ENCODE measurements at regions not wholly inside any gene's neighbourhood (a gene's known extent, or its start where the extent isn't known, plus 50 kb on each side); places are given as distances from the start of the nearest gene placed in this dataset.

DNA sequence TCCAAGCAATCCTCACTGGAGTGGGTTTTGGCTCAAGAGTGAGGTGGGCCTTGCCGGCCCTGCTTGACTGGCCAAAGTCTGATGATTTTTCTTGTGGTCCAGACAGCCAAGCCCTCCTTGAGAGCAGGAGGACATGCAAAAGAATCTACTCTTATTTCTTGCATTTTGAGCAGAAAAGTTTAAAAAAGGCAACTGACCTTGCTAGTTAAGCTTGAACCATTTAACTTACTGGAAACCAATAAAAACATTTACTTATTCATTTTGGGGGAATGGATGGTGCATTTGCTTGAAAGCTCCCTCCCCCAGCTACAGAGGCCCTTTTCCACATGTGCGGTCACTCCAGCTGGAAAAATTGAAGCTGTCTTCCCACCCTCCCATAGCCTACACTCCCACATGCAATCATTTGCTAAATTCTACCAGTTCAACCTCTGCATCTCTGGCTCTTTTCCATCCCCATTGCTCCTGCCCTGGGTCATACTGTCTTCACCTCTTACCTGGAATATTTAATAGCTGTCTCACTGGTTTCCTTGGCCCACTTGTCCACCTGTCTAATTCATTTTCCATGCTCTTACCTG is 527.9 kb downstream of the DHX35 start:
- no peak for DNase-seq (ENCODE audit: low spot score)

DNA sequence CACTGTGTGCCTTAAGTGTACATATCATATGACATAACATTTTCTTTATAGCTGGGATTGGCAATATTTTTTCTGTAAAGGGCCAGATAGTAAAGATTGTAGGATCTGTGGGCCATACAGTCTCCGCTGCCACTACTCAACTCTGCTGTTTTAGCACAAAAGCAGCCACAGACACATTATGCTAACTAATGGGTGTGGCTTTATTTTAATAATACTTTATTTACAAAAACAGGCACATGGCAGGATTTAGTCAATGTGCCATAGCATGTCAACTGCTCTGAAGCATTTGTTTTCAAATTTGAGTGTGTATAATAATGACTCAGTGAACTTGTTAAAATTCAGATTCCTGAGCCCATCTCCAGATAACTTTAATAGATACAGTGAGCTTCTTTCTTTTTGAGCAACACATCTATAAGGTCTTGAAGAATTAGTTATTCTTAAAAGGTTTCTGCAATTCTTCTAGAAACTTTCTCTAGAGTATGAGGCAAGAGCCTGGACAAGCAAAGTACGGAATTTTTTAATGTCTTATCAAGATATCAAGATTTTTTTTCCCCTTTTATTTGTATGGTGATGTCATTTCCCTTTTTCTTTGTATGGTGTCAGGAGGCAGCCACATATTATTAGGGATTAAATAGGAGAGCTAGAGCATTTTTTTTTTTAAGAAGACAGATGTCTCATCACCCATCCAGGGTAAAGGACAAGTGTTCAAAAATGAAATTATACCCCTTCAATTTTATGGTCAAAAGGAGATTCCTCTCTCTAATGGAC is 518.3 kb downstream of the DHX35 start:
- no peak for DNase-seq (ENCODE audit: low spot score)

DNA sequence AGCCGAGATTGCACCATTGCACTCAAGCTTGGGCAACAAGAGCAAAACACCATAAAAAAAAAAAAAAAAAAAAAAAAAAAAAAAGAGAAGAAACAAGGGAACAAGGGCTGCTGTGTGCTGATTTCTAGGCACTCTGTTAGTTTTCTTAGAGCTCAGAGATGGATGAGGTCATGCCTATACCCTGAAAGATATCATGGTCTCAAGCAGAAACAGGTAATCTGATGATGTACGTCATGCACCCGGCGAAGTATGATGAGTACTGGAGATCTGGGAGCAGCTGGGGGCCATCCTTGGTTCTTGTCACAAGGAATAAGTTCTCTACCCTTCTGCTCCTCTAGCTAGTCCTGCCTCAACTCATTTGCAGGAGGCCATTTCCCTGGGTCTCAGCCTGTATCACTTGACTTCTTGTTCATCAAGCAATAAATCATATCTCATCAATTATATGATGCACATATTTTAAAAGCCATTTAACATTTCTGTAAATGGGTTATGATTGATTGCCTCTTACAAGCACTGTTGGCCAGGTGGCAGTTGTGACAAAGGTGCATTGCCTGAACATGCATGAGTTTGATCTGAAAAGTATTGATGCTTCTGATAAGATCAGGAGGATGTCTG is 517.2 kb downstream of the DHX35 start:
- no peak for DNase-seq (ENCODE audit: low spot score)

DNA sequence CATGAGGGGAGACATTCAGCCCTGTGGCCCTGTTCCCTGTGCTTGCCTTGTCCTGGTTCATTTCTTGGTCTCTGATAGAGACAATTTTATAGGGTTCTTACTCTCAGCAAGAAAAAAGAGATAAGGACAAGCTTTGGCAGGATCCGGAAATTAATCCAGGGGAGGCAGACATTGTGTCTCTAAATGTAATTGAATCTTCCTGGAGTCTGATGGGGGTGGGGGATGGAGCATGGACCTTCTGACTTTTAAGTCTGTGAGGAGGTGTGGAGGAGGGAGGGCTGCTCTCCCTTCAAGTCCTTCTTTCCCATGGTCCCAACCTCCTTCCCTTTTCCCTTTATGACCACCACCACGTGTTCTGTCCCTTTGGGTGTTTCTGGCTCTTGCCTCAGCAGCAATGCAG is 512.7 kb downstream of the DHX35 start:
- no peak for DNase-seq (ENCODE audit: low spot score)

DNA sequence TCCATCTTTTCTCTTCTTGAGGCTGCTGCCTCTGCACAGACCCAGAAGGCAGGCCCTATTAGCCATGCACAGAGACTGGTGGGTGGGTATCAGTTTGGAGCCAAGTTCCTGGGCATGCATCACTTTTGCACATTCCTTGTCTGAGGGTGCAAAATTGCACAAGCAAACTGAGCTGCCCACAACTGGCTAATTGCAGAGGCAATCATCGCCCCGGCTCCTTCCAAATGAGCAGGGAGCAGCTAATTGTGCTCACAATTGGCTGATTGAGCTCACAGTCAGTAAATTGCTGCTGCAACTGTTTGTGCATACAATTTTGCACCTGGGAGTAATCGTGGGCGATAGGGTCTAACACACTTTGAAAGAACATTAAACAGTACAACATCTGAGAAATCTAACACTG is 511.4 kb downstream of the DHX35 start:
- DNase-seq (ENCODE audit: low spot score) = no peak

DNA sequence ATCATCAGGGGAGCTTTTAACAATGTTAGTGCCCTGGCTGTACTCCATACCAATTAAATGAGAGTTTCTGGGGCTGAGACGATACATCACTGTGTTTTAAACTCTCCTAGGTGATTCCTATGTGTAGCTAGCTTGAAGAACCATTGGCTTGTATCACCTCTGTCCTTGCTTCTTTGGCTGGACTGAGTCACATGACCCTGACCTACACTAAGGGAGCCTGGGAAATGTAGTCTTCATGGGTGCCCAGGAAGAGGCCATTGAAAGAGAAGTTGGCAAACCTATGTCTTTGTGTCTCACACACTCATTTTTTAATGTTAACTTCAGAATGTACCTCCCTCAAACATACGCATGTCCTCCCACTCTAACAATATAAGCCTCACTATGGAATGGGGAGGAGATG is 506.6 kb downstream of the DHX35 start:
- DNase-seq (ENCODE audit: low spot score) = no peak

DNA sequence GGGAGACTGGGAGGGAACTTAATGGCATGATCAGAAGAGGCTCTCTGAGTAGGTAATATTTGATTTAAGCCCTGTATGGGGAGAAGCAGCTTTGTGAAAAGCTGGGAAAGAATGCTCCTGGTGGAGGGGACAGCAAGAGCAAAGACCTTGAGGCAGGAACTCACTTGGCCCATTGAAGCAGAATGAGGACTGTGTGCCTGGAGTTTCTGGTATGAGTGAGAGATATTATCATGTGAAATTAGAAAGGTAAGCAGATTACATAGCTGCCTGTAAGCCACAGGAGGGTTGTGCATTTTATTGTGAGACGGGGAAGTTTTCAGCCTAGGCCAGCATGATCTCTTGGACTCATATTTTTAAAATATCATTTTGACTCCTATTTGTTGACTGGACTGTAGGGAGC is 502.1 kb downstream of the DHX35 start:
- no peak for DNase-seq (ENCODE audit: low spot score)

DNA sequence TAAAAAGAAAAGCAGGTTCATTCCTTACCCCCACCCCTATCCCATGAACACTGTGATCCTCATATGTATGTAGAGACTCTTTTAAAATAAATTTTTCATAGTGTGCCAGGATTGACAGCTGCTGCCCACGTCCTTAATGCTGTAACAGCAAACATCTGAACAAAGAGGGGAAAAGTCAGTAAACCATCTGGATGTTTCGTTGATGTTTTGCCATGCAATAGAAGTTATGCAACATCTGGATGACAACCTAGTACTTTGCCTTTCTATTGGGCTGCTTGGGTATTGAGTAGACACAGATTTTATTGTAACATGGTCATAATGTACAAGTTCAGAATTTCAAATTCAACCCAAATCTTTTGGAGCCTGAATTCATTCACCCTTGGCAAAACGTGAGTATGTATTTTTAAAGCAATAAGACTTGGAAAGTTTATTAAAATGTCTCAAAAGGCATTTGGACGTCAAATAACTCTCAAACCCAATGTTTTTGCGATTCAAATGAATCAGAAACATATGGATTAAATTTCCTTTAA is 500.3 kb downstream of the DHX35 start:
- DNase-seq (ENCODE audit: low spot score) = no peak

DNA sequence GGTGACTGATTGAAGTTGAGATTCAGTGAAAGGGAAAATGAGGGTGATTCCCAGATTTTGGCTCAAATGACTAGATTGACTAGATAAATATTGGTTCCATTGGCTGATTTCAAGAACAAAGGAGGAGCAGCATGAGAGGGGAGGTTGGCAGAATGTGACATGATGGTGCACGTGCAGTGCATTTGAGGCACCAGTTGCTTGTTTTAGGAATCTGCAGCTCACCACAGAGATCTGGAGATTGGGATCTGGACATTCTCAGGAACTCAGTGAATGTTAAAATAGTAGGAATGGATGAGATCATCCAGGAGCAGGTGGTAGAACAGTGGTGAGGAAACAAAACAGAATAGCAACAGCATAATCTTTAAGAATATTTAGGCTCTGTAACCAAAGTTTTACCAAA is 496.3 kb downstream of the DHX35 start:
- DNase-seq (ENCODE audit: low spot score) = no peak

DNA sequence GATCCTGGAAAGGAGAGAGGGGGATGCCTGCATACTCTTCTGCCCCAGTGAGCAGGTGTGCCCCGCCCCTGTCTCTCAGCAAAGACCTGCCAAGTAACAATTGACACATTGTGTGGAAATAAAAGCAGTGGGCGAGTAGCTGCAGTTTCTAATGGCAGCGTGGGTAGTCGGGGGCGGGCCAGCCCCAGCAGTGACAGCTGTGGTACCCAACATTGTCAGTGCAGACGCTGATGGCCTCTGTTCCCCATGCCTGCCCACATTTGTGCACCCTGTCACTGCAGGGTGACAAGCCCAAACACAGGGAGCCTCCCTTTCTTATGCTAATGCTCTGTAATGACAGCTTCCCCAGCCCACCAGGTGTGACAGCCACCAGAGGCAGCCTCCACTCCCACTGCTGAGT is 491.7 kb downstream of the DHX35 start:
- DNase-seq (ENCODE audit: low spot score) = no peak

DNA sequence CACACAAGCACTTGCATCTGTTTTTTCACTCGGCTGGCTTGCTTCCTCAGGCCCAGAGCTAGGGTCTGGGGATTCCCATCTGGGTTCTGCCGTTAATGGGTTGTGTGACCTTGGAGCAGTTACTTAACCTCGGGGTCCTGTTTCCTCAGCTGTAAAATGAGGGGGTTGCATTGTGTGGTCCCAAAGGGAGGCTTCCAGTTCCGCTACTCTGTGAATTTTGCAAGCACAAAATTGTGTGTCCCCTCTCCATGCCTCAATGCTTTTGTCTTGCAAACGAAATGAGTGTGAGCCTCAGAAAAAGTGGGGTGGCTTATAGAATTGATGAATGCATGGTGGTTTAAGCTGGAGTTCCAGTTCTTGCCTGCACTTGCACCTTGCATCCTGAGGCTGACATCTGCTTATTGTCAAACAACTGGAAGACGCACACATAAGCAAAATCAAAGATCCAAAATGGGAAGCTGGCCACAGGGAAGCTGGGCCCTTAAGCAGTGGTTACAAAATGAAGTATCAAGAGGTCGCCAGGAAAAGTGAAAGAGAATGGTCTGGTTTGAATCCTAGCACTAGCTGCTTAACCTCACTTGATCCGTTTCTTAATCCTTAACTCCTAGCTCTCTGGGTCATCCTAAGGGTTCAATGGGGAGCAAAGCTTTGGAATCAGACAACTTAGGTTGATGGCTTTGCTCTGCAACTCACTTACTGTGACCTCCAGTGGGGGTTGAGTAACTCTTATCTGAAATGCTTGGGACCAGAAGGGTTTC is 490.6 kb downstream of the DHX35 start:
- no peak for DNase-seq (ENCODE audit: low spot score)

DNA sequence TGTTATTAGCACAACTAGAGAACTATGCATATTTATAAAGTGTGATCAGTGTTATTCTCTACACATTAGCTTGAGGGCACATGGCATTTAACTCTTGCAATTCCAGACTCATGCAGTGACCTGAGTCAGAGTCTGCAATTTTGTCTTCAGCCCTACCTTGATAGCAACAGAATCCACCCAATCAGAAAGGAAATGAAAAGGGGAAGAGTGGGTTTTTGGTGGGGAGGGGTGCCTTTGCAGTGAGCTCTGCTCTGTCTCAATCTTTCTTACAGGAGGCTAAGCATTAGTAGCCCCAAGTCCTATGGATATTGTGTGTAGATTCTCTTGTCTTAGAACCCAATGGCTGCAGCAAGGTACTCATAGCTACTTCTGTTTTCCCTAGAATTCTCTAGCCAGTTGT is 489.2 kb downstream of the DHX35 start:
- DNase-seq (ENCODE audit: low spot score) = no peak

DNA sequence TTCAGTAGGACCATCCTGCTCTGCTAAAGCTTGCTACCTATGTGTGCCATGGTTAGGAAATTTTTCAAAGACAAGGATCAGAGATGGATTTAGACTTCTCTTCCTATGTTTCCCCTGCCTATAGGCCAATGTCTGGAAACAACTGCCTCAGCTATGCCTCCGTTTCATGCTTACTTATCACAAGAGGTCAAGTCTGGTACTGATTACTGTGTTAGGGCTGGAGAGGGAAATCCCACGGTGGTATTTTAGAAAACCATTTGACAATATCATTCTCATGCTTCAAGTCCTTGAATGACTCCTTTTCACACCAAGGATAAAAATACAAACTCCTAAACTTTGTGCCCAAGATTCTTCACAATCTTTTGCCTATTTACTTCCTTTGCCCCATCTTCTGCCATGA is 484.3 kb downstream of the DHX35 start:
- no peak for DNase-seq (ENCODE audit: low spot score)

DNA sequence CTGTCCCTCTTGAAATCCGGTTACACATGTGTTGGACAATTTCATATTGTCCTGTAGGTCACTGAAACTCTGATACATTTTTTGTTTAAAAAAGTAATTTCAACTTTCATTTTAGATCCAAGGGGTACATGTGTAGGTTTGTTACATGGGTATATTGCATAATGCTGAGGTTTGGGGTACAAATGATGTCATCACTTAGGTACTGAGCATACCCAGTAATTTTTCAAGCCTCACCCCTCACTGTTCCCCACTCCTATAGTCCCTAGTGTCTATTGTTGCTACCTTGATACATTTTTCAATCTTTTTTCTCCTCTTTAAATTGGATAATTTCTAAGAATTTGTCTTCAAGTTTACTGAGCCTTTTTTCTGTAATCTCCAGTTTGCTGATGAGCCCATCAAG is 483.0 kb downstream of the DHX35 start:
- DNase-seq (ENCODE audit: low spot score) = no peak

DNA sequence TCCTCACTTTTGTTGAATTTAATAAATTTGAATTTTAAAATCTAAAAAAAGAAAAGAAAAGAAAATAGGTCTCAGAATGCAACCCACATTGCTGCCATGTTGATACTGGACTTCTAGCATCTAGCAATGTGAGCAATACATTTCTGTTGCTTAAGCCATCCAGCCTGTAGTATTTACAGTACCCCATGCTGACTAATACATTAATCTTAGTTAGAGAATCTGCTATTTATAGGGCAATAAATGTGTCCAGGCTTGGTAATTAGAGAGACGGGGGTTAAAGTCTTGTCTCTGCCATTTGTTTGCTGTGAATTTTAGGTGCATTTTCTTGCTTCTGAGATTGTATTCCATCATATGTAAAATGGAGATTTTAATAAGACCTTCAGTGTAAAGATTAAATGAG is 471.3 kb downstream of the DHX35 start:
- DNase-seq (ENCODE audit: low spot score) = no peak

DNA sequence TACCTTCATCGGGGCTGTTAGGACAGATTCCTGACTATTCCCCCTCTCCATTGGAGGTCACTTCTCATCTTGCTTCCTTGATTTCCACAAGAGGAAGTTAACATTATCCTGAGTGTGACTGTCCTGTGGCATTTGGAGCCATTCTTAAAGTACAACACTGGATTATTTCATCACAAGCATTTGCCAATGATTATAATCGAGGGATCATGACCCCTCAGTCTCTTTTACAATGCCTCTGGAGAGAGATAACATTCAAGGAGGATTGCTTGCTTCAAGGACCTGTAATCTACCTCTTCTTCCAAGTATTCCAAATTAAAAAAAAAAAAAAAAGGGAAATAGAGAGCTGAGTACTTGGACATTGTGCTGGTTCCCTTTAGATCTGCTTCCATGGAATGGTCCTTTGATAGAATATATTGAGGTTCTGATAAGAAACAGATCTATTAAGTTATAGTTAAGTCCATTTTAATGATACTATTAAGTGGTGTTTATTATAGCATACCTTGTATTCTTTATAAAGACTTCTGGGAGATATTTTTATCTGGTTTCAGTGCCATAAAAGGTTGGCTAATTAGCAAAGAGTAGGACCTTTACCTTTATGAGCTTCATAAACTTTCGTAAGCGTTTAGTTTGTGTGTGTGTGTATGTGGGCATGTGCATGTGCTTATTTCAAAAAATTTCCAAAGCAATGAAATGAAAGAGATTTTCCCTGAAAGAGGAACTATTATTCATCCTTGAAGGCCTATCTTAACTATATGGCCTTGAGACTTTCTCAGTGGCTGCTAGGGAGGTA is 469.1 kb downstream of the DHX35 start:
- DNase-seq (ENCODE audit: low spot score) = no peak

DNA sequence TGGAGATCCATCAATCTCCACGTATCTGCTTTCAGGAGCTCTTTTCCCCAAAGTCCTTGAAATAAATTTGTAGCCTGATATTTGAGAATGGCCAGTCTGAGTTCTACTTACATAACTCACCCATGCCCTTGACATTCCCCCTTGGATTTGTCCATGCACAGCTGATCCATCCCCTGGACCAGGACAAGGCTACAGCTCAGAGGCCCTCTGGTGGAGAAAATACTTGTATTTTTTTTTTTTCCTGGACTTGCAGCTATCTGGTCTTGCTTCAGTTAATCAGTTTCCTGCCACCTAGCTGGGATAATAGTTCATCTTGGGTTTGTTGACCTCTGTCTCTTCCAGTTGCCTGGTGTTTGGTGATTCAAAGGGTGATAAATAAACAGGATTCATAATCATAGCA is 467.6 kb downstream of the DHX35 start:
- DNase-seq (ENCODE audit: low spot score) = no peak

DNA sequence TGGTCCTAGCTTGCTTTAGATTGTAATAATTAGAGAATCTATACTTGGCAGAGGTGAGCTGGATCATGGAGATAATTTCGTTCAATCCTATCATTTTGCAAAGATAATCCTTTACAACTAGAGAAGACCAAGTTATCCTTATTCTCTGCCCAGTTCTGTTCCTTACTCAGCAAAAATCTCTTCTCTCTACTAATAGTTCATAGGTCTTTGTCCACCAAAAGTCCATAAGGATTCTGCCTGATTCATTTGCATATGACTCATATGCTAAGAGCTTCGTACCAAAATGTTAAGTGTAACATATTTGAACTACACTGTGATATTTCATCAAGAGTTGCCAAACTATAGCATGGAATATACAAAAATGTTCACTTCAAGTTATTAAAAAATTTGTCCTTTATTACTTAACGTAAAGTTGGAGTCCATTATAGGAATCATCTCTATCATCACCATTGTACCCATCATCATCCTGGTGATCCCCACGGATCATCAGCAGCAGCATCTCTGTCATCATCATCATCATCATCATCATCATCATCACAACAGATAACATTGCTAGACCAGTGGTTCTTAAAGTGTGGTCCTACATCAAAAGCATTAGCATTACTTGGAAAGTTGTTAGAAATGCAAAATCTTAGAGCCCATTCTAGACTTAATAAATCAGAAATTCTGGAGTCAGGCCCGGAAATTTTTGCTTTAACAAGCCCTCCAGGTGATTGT is 463.0 kb downstream of the DHX35 start:
- DNase-seq (ENCODE audit: low spot score) = no peak

DNA sequence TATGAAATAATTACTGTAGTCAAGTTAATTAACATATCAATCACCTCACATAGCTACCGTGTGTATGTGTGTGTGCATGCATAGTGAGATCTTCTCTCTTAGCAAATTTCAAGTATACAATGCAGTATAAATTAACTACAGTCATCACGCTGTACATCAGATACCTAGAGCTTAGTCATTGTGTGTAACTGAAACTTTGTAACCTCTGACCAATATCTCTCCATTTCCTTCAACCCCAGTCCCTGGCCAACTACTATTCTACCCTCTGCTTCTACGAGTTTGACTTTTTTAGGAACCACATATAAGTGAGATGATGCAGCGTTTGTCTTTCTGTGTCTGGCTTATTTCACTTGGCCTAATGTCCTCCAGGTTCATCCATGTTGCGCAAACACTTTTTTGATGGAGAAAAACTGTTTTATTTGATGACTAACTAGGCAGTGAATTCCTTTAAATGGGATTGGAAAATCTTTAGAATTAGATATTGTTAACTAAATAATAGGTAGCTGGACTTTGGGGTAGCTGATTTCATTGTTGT is 459.5 kb downstream of the DHX35 start:
- DNase-seq (ENCODE audit: low spot score) = no peak

DNA sequence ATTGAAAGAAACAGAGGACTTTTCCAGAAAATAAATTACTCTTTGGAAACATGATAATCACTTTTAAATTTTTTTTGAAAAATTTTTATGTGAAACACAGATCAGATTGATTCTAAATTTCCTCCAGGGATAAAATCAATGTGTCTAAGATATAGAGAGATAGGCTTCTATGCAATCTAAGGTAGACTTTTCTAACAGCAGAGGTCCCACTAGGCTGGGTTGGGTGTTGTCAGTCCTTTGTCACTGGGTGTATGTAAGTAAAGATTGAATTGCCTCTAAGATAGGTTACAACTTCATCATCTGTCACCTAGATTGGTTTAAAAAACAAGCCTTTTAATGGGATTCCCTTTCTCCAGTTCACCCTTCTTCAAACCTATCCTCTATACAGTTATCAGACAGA is 449.9 kb downstream of the DHX35 start:
- no peak for DNase-seq (ENCODE audit: low spot score)

DNA sequence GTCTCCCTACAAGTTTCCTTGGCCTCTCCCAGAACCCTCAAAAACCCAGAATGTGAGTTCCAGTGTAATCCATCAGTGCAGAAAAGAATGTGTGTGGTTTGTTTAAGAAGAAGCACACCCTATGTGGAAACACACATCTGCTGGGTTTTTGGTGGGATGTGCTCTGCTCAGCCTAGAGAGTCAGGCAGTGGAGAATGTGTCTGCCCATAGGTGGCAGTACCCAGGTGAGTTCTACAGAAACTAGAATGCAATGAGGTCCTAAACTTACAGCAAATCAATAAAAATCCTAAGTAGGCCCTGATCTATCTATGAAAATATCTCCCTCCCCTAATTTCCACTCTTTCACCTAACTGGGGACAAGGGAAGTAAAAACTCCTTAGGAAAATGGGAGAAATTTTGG is 437.3 kb downstream of the DHX35 start:
- DNase-seq (ENCODE audit: low spot score) = no peak

Data from H4 (cell line).